HG03439 (cell line): ENCODE measurements at regions not wholly inside any gene's neighbourhood (a gene's known extent, or its start where the extent isn't known, plus 50 kb on each side); places are given as distances from the start of the nearest gene placed in this dataset.

Source experiments
- ATAC-seq: cut with Tn5 transposase; IDR thresholded peaks from one replicate; pipeline ENCODE4 v1.9.1; 2021; ENCODE audit warnings: mild to moderate bottlenecking, moderate library complexity; ENCODE audit not compliant: unreplicated experiment

DNA sequence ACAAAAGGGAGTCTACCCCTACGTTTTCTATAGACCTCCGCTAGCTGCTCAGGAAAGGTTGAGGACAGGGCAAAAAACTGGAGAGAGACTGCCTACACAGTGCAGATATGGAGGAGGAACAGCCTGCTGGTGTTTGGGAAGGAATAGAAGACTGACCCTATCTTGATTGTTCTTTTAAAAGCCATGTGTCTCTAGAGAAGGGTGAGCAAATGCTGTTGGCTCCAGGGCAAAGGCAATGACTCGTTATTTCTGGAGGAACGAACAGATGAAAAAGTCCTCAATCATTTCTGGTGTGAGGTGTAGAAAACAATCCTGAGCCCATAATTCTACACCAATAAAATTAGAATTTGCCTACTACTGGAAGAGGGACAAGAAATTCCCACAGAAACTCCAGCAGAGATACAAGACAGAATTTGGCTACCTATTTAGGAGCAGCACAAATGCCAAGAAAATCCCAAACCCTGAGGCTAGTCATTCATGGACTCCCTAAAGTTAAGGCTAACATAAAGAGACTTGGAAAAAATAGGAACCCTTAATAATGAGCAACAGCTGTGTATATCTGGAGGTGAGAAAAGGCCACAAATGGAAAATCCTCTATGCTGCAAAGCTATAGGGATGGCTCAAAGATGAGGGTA is 1206.3 kb upstream of the CNTN5 start:
- no peak for ATAC-seq

DNA sequence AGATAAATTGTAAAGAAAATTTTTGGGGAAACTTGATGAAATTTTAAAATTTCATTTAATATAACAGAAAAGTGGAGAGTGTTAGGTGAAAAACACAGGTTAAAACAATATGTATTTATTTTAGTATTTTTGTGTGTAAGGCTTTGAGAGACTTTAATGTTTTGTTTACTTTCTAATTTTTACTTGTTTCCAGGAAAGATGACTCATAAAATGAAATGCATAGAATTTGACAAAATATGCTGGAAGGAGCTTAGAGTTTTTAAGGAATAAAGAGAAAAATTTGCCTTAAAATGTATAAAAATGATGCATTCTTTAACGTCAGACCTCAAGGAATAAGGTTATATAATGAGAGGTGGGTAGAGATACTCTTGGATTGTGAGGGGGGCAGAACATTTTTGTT is 1205.1 kb upstream of the CNTN5 start:
- ATAC-seq = no peak

DNA sequence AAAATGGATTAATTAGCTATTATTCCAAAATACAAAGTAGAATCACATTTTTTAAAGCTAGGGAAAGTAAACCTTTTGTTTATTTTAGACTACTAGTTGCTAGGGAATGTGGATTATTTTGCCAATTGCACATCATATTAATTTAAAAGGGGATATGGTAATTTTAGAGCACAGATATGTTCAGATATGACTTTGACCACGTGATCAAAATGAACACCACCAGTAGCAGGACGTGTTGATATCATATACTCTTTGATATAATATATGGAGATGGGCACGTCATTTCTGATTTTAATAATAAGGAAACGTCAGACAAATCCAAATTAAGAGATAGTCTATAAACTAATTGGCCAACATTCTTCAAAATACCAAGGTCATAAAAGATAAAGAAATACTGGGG is 1188.3 kb upstream of the CNTN5 start:
- ATAC-seq = no peak

DNA sequence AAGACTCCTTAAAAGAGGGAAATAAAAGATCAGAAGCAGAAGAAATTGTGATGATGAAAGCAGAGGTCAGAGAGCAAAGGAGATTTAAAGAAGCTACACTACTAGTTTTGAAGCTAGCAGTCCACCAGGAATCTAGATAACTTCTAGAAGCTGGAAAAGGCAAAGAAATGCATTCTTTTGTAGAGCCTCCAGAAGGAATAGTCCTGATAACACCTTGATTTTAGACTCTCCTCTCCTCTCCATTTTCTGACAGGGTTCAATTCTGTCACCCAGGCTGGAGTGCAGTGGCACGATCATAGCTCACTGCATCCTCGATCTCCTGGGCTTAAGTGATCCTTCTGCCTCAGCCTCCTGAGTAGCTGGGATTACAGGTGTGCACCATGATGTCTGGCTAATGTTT is 1187.3 kb upstream of the CNTN5 start:
- no peak for ATAC-seq

DNA sequence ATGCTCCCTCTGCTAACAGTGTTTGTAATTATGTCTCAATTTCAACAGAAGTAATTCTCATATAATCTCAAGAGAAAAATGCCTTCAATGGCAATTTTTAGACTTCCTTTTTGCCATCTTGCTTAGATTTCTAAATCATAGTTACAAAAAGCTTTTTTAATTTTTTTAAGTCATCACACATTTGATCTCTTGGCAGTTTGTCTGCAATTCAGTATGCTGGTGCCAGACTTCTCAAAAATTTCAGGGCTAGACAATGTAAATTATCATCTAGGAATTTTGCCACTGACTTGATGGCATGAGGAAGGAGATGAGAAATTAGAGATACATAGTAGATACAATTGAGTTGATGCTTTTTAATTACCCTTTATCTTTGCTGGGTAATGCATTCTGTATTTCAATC is 1176.7 kb upstream of the CNTN5 start:
- no peak for ATAC-seq

DNA sequence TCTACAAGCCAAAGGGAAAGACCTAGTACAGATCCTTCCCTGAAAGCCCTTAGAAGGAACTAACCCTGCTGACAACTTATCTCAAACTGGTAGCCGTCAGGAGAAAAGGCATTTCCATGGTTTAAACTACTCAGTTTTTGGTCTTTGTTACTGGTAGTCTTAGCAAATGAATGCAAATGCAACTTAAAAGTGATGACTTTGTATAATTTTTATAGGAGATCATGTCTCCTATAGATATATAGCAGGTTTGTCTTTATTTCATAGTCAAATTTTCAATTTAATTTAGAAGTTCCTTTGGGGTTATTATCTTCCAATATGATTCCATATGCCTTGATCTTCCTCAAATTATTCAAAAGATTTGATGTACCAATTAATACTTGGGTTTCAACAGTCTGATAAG is 1173.0 kb upstream of the CNTN5 start:
- no peak for ATAC-seq

DNA sequence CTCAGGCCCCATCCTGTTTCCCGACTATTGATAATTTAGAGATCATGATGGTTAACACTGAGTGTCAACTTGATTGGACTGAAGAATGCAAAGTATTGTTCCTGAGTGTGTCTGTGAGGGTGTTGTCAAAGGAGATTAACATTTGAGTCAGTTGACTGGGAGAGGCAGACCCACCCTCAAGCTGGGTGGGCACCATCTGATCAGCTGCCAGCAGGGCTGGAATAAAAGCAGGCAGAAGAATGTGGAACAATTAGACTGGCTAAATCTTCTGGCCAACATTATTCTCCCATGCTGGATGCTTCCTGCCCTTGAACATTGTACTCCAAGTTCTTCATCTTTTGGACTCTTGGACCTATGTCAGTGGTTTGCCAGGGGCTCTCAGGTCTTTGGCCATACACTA is 1170.0 kb upstream of the CNTN5 start:
- no peak for ATAC-seq

DNA sequence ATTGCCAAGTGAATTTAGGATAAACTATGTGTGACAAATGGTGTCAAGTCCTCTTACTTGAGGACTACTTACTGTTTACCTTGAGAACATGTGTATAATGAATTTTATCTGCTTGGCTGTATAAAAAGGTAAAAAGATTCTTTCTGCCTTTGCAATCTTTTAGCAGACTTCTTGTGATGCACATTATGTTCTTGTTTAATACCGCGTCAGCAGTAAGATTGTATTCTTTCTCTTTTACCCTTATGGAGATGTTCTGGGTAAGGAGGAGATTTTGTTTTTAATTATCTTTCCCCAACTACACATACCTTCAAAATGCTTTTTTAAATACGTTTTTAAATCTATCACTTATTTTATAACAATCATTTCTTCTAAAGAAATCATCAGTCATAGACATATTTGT is 1166.4 kb upstream of the CNTN5 start:
- ATAC-seq = no peak

DNA sequence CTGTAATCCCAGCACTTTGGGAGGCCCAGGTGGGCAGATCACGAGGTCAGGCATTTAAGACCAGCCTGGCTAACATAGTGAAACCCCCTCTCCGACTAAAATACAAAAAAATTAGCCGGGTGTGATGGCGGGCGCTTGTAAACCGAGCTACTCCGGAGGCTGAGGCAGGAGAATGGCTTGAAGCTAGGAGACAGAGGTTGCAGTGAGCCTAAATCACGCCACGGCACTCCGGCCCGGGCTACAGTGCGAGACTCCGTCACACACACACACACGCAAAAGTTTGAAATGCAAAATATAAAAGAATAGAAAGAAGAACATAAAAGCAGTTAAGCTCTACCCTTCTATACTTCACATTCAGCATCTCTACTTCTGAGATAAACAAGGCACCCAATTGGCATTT is 1165.9 kb upstream of the CNTN5 start:
- no peak for ATAC-seq

DNA sequence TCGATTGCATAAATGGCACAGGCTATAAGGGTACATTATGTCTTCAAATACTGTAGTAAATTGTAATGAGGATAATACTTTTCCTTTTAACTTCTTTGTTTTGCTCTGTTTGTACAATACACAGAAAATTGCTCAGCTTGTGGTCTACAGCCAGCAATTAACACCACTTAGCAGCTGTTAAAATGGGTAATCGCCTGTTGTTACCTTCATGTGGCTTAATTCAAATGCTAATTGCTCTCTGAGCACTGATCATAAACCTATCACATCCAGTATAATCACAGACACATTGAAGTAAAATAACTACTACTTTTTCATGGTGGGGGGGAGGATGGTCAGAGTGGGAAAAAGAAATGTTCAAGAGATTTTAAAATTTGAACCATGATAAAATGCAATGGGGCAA is 1164.1 kb upstream of the CNTN5 start:
- ATAC-seq = no peak

DNA sequence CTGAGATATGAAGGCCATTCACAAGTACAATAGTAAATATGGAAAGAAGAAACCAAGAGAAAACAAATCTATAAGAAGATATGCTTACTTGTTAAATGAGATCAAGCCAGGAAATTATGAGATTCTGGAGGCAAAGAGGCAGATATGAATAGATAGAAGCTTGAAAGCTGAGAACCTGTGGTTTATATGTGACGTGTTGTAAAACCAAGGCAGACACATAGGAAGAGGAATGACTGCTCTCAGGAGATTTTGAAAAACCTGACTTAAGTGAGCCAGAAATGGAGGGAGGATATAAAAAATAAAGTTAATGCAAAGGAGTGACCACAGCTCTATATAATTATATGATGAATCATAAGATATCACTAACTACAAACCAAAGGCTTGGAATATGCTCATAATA is 1160.5 kb upstream of the CNTN5 start:
- no peak for ATAC-seq

DNA sequence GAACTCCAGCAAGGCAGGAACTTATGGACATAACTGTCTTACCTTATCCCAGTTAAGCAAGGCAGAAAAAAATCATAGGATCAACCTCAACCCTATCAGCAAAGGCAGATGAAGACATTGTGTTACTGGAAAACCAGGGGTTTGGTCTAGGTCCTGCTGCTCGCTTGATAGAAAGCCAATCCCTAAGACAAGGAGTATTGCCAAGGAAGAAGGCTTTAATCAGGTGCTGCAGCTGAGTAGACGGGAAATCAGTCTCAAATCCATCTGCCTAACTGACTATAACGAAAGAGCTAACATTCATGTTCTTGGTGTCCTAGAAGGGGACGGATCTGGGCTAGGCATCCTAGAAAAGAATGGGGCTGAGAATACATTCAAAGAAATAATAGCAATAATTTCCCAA is 1158.7 kb upstream of the CNTN5 start:
- ATAC-seq = no peak

DNA sequence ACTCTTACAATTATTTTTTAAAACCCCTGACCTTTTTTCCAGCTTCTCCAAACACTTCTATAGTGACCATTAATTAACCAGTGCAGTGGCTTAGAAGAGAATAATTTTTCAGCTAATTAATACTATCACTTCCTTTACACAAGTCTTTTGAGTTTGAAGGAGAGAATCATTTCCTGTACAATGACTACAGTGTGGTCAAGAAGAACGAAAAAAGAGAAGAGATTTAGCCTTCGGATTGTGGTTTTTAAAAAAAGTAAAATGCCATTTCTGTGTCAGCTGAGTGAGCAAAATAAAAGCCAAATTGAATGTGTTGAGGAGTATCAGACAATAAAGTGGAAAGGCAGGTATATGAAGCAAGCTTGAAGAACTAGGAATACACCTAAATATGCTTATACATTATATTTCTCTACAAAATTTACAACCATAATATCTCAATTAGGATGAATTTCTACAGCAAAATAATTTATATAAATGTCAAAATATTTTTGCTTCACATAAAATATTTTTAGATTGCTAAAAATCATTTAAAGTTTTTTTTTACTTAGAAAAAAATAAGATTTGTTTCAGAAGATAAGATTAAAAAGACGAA is 1155.2 kb upstream of the CNTN5 start:
- ATAC-seq = no peak

DNA sequence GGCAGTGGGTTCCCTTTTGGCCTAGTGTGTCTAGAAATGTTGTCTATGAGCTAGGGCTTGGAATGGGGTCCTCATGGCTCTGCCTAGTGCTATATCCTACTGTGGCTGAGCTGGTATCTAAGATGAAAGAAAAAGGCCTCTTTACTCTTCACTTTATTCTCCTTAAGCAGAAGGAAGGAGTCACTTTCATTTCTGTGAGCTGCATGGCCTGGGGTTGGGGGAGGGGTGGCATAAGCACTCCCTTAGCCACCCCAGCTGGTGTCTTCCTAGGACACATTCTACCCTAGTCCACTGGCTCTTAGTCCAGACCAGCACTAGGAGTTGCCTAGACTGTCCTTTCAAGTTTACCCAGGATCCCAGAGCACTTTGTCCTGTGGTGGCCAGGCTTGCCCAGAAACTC is 1148.9 kb upstream of the CNTN5 start:
- ATAC-seq = no peak

DNA sequence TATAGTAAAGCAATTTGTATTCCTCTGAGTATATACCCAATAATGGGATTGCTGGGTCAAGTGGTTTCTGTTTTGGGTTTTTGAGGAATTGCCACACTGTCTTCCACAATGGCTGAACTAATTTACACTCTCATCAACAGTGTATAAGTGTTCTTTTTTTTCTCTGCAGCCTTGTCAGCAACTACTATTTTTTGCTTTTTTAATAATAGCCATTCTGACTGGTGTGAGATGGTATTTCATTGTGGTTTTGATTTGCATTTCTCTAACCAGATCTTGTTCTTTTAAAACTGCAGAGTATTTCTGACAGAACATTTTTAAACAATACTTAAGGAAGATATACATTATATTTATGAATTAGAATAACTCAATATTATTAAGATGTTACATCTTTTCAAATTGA is 1140.5 kb upstream of the CNTN5 start:
- no peak for ATAC-seq

DNA sequence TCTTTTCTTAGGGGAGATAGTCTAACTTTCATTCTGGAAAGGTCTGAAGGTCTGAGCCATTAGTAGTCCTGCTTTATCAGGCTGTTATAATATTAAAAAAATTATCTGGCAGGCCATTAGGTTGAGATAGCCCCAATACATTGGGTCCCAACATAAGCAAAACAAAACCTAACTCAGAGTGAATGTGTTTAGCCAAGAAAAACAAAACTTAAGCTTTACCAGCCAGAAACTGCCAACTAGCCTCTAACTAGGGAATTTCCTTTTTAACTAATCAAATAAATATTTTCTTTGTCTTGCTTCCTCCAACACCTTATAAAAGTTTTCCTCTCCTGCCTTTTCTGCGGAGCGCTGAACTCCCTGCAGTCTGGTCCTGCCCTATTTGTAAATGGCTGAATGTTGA is 1137.7 kb upstream of the CNTN5 start:
- no peak for ATAC-seq

DNA sequence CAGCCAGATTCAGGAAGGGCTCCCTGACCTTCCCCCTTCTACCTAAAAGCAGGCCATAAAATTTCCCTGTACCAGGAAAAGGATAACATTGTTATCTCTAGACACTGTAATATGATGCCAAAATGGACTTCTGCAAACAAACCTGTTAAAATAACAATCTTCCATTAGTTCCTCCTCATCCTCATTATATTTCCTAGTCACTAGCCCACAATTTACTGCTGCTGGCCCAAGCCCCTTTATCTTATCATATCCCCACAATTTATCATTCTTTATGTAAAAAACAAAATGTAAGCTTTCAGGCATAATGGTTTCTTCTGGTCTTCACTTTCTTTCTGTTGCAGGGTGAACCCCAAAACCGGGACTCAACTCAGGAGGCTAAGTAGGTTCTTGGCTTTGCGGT is 1132.1 kb upstream of the CNTN5 start:
- ATAC-seq = no peak

DNA sequence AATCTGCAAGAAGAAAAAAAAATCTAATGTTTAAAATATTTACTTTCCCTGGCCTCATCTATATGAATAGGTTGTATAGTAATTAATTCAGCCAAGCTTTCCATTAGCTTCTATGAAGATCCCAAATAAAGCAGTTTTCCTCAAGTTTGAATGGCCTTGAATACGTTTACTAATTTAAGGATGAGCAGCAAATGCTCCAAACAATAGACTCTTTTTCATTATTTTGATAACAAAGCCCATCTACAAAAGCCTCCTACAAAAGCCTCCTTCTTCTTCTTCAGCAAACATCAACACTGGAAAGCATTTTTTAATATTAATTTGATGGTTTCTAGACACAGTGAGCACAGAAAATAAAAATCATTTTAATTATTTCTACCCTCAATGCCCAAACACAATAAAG is 1130.3 kb upstream of the CNTN5 start:
- no peak for ATAC-seq

DNA sequence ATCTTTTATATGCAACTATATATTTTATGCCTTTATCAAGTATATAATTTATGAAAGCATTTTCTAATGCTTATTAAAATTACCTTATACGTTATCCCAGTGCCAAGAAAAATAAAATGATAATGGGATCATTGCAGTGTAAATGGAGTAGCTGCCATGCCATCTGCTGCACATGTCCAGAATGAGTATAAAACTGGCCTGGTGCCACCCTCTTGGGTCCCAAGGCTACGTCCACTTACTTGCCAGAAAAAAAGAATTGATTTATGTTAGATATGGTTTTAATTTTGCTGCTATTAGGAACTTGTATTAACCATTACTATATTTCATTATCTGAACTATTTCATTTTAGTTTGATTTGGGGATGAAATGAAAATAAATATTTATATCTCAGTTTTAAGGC is 1127.1 kb upstream of the CNTN5 start:
- ATAC-seq = no peak

DNA sequence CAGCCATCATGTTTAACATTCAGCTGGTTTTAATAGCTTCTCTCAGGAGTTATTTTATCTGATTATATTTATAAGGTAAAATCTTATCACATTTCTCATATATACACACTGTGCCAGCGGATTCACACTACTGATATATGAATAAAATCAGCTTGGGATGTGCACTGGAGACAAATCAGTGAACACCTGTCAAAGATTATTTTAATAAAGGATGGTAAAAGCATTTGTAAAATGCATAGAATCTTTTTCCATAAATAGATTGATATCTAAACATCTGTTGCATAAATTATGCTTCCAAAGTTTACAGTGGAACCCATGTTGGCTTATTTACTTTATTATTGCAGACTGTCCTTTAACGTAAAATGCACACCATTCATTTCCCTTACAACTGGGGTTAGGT is 1125.8 kb upstream of the CNTN5 start:
- no peak for ATAC-seq

DNA sequence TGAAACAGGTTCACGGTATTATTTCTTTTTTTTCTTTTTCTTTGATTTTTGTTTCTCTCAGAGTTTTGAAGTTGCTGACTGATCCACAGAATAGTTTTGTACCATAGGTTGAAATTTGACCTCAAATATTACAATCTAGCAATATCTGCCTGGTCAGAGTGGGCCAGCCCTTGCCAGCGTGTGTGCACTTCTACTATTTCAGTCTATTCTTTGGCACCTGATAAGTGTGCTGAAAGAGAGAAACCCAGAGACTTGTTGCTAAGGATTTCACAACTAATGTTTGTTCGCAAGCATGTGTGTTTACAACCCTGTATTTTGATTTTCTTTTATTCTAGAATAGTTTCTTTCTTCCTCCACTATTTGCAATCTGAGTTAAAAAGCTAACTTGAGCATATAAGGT is 1125.2 kb upstream of the CNTN5 start:
- ATAC-seq = no peak

DNA sequence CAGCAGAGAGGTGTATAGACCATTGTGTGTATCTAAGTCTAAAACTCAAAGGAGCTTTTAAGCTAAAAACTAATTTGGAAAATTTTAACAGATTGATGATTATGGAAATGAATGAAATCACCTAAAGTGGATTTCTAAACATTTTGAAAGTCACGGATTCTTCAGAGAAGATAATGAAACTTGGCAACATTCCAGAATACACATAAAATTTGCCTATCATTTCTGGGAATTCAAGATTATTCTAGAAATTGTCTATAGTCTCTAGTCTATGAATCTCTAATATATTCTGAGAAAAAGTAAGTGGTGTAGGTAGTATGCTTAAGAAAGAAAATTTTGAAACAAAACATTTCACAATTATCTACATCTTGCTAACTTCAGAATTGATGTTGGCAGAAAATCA is 1117.9 kb upstream of the CNTN5 start:
- ATAC-seq = no peak

DNA sequence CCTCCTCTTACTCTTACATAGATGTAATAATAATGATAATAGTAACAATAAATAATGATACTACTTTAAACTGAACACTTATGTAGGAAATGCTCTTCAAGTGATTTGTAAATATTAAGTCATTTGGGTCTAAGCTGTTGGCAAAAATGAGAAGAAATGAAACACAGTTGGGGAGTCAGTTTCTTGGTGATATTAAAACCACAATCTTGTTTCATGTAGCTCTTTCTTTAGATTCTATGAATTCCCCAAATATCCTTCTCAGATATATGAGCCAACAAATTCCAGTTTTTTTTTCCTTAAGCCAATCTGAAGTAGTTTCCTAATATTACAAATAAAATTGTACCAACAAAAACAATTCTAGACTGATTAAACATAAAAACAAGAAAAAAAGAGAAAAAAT is 1115.6 kb upstream of the CNTN5 start:
- ATAC-seq = no peak
